K562 (cell line): ENCODE measurements at regions not wholly inside any gene's neighbourhood (a gene's known extent, or its start where the extent isn't known, plus 50 kb on each side); places are given as distances from the start of the nearest gene placed in this dataset.

Experiments
- ATAC-seq: fragments of 200-7000 bp; cut with Tn5 transposase; 3 replicates; pipeline ENCODE4 v1.9.1; 2020; ENCODE audit warnings: moderate library complexity
- BruUV-seq: library from RNA; stranded (reverse); fragments of 400-500 nt; replicated peaks from 2 replicates; lab custom pipeline; 2021; lab: Mats Ljungman, UMichigan
- CTCF ChIA-PET: fragments of 300-600 bp; formaldehyde crosslinking; extraction: SDS; loops from one replicate; lab custom pipeline; 2021; ENCODE audit warnings: low intra/inter-chr PET ratio; lab: Yijun Ruan, JAX
- POLR2A ChIA-PET: fragments of 300-600, 350-650 bp; sonication (Branson Sonifier 250); formaldehyde crosslinking; extraction: SDS; loops from one replicate; lab custom pipeline; 2021; ENCODE audit warnings: antibody characterized with exemption, inconsistent platforms; lab: Yijun Ruan, JAX
- DNase-seq, 4 experiments: peaks; one replicate each; pipeline versions ENCODE4 v3.0.0 to v3.0.0-alpha.2; 2011 to 2018; ENCODE audit warnings: low spot score in 3 of 4, mixed read lengths in 3 of 4; ENCODE audit errors: extremely low read depth in 1 of 4
- FAIRE-seq: peaks from 2 replicates; lab custom pipeline; 2011; peaks lifted over from hg19 to GRCh38; lab: Jason Lieb, UNC
- H2AFZ ChIP-seq: 2 replicates; pipeline ENCODE4 v1.6.0; 2011; ENCODE audit warnings: low read depth, low read length, control low read depth, inconsistent platforms
- H3K27ac ChIP-seq: fragments of 200-600 bp; 3 replicates; pipeline ENCODE4 v1.8.0; 2011; ENCODE audit warnings: low read depth, mild to moderate bottlenecking, control low read depth, inconsistent platforms, low read length, moderate library complexity, mixed read lengths; ENCODE audit errors: extremely low read depth
- H3K27me3 ChIP-seq, 2 experiments: fragments of 300-600 bp in 1 of 2; 2 replicates in 1 of 2; 3 replicates in 1 of 2; pipeline versions ENCODE4 v1.6.0 to v1.8.0; 2011; ENCODE audit warnings: inconsistent platforms in 2 of 2, low read length in 2 of 2, mild to moderate bottlenecking in 1 of 2, mixed read lengths in 1 of 2, moderate library complexity in 1 of 2; ENCODE audit not compliant: control insufficient read depth in 2 of 2, insufficient read depth in 2 of 2
- H3K36me3 ChIP-seq: fragments of 300-600 bp; 3 replicates; pipeline ENCODE4 v1.8.0; 2011; ENCODE audit warnings: mild to moderate bottlenecking, low read length, inconsistent platforms; ENCODE audit not compliant: control insufficient read depth, insufficient read depth
- H3K4me1 ChIP-seq, 2 experiments: fragments of 200-600 bp in 1 of 2; replicated peaks in 1 of 2; 2 replicates in 1 of 2; 3 replicates in 1 of 2; pipeline versions ENCODE4 v1.5.1 to v1.8.0; 2011; ENCODE audit warnings: inconsistent platforms in 2 of 2, low read length in 2 of 2, mild to moderate bottlenecking in 1 of 2, mixed read lengths in 1 of 2, moderate library complexity in 1 of 2; ENCODE audit not compliant: control insufficient read depth in 2 of 2, insufficient read depth in 2 of 2
- H3K4me2 ChIP-seq: 2 replicates; pipeline ENCODE4 v1.6.1; 2011; ENCODE audit warnings: low read length, control low read depth, inconsistent platforms, mixed read lengths; ENCODE audit not compliant: insufficient read depth
- H3K4me3 ChIP-seq: fragments of 200-600 bp; sonication (generic), shearing (Covaris generic); 2 replicates; pipeline ENCODE4 v1.5.1; 2016; ENCODE audit warnings: control low read depth, inconsistent platforms
- H3K79me2 ChIP-seq: fragments of 200-600 bp; 3 replicates; pipeline ENCODE4 v1.8.0; 2011; ENCODE audit warnings: low read length, inconsistent platforms; ENCODE audit not compliant: control insufficient read depth, insufficient read depth
- H3K9ac ChIP-seq, 2 experiments: 2 replicates each; pipeline versions ENCODE4 v1.6.0 to v1.6.1; 2011; ENCODE audit warnings: low read depth in 2 of 2, low read length in 2 of 2, control low read depth in 1 of 2, inconsistent platforms in 1 of 2, mild to moderate bottlenecking in 1 of 2, mixed read lengths in 1 of 2; ENCODE audit not compliant: insufficient read depth in 1 of 2
- H3K9me1 ChIP-seq: one replicate; pipeline ENCODE4 v1.6.0; 2011; ENCODE audit warnings: inconsistent platforms, mild to moderate bottlenecking, low read length, moderate library complexity; ENCODE audit not compliant: control insufficient read depth, insufficient read depth
- H3K9me3 ChIP-seq: replicated peaks from 2 replicates; pipeline ENCODE4 v1.5.1; 2011; ENCODE audit warnings: low read depth, low read length, inconsistent platforms; ENCODE audit not compliant: control insufficient read depth, insufficient read depth
- H4K20me1 ChIP-seq: replicated peaks from 2 replicates; pipeline ENCODE4 v1.6.1; 2011; ENCODE audit warnings: low read length, inconsistent platforms, mixed read lengths; ENCODE audit not compliant: control insufficient read depth, insufficient read depth
- CBX5 ChIP-seq: IDR thresholded peaks from 2 replicates; pipeline ENCODE4 v1.6.1; 2014; ENCODE audit warnings: low read depth, borderline replicate concordance
- ETV5 ChIP-seq: sonication (generic); formaldehyde crosslinking; IDR thresholded peaks from 2 replicates; pipeline ENCODE4 v1.4.0; 2020; ENCODE audit warnings: low read depth, mild to moderate bottlenecking, missing genetic modification reagents
- HDAC3 ChIP-seq: fragments of 450-650 bp; IDR thresholded peaks from 2 replicates; pipeline ENCODE4 v1.6.1; 2018; ENCODE audit warnings: borderline replicate concordance, mild to moderate bottlenecking, moderate library complexity; ENCODE audit not compliant: partially characterized antibody
- HMBOX1 ChIP-seq: sonication (generic); IDR thresholded peaks from 2 replicates; pipeline ENCODE4 v1.6.1; 2016
- NR2C2 ChIP-seq, 2 experiments: fragments of 200-800 bp in 1 of 2; sonication (Bioruptor generic) in 1 of 2; sonication (generic) in 1 of 2; formaldehyde crosslinking in 1 of 2; IDR thresholded peaks; 2 replicates each; pipeline versions ENCODE4 v1.6.1 to v1.8.0; 2016 to 2022; ENCODE audit warnings: mild to moderate bottlenecking in 1 of 2, missing compliant biosample characterization in 1 of 2, missing genetic modification characterization in 1 of 2, missing genetic modification reagents in 1 of 2
- PURB ChIP-seq: sonication (generic); formaldehyde crosslinking; IDR thresholded peaks from 2 replicates; pipeline ENCODE4 v1.9.0; 2021; ENCODE audit warnings: low read depth, mild to moderate bottlenecking, missing genetic modification reagents
- SRSF1 ChIP-seq: fragments of 200-400 bp; formaldehyde crosslinking; IDR thresholded peaks from 2 replicates; pipeline ENCODE4 v1.6.1; 2017; ENCODE audit warnings: mild to moderate bottlenecking, low read depth, low read length, moderate library complexity
- ZMIZ1 ChIP-seq, 2 experiments: fragments of 150-350 bp in 1 of 2; IDR thresholded peaks; 2 replicates each; pipeline ENCODE4 v1.6.1; 2012 to 2016; ENCODE audit warnings: low read depth in 2 of 2, low read length in 2 of 2, mild to moderate bottlenecking in 1 of 2, moderate library complexity in 1 of 2
- ZNF212 ChIP-seq: fragments of 450-650 bp; formaldehyde crosslinking; IDR thresholded peaks from 2 replicates; pipeline ENCODE4 v1.4.0; 2020; ENCODE audit warnings: mild to moderate bottlenecking
- ZNF511 ChIP-seq: sonication (generic); formaldehyde crosslinking; IDR thresholded peaks from 2 replicates; pipeline ENCODE4 v1.8.0; 2022; ENCODE audit warnings: mild to moderate bottlenecking, missing genetic modification reagents
- WGBS: fragments of 100-300 bp; shearing (Covaris generic); methylation state at CpG from one replicate; pipeline ENCODE4 v1.1.6; 2016; ENCODE audit warnings: low coverage, mixed read lengths; ENCODE audit not compliant: insufficient coverage; ENCODE audit errors: missing lambda C conversion rate; 5-methylcytosine and 5-hydroxymethylcytosine counted together
- in situ Hi-C: fragments of 300-500 bp; cut with MboI; formaldehyde crosslinking; loops from 4 replicates; pipeline ENCODE4 v1.15.0; 2018; ENCODE audit warnings: inconsistent platforms, mixed read lengths
- intact Hi-C: fragments of 100-400 bp; cut with micrococcal nuclease; formaldehyde crosslinking; loops from 2 replicates; pipeline ENCODE4 v1.14.2; 2022

- FAIRE-seq (no peak), DNase-seq (no peak), ATAC-seq (no peak)
- no peak overlapping the region for H3K27ac ChIP-seq
- H3K4me1 ChIP-seq: no peaks in the 10 kb centered on the region
- H3K4me3 ChIP-seq: no peak overlapping the region
- 0% methylated on average over 1 of the region's 1 CpG for WGBS
- ChIA-PET POLR2A (no interaction called here), CTCF (no interaction called here)
- H3K36me3 ChIP-seq: no peaks in the 10 kb centered on the region
- no peak overlapping the region for H2AFZ ChIP-seq
- no peaks in the 10 kb centered on the region for H3K9me1 ChIP-seq
- H3K4me2 ChIP-seq: no peak overlapping the region
- H4K20me1 ChIP-seq: no peaks in the 10 kb centered on the region
- in situ Hi-C loops: no loop called here
- H3K9me3 ChIP-seq: no peaks in the 10 kb centered on the region; the same call in none of the 2 replicates
- H3K27me3 ChIP-seq: no peaks in the 10 kb centered on the region
- H3K79me2 ChIP-seq: no peaks in the 10 kb centered on the region
- no peak overlapping the region for H3K9ac ChIP-seq
- intact Hi-C loops: no loop called here
- no TSS peak for BruUV-seq
- TF ChIP-seq HMBOX1 (no peak), ZMIZ1 (IDR thresholded peaks at IDR 0.05; ENCODE audit: low read depth in 2 of 2, low read length in 2 of 2) (no peak), SRSF1 (no peak), NR2C2 (CRISPR knock-in tag; IDR thresholded peaks at IDR 0.05) (no peak), NR2C2 (tag; IDR thresholded peaks at IDR 0.05) (no peak), PURB (CRISPR knock-in tag) (no peak), ZNF212 (no peak), HDAC3 (no peak), CBX5 (no peak), ZNF511 (CRISPR knock-in tag) (no peak), ETV5 (CRISPR knock-in tag) (no peak)
These were observed 428.4 kb upstream of the GOLIM4 start for GRCh38 chr3:168524129-168524528.
